Body of pancreas (tissue), 4 donors: ENCODE measurements at regions not wholly inside any gene's neighbourhood (a gene's known extent, or its start where the extent isn't known, plus 50 kb on each side); places are given as distances from the start of the nearest gene placed in this dataset.

ENCODE experiments used
- ATAC-seq: fragments of 150-250 bp; one replicate; pipeline ENCODE4 v1.9.1; 2016
- DNase-seq, 4 donors: peaks; one replicate each; pipeline ENCODE4 v3.0.0-alpha.2; 2019
- H3K27ac ChIP-seq, 4 donors: fragments of 200-600 bp; sonication (generic); 1 replicate in 3 of 4; 2 replicates in 1 of 4; pipeline versions ENCODE4 v1.5.1 to v1.6.1; 2016 to 2019; ENCODE audit warnings: mild to moderate bottlenecking in 1 of 4, mixed read lengths in 1 of 4, moderate library complexity in 1 of 4
- H3K27me3 ChIP-seq, 2 donors: fragments of 200-600 bp; sonication (generic); one replicate each; pipeline ENCODE4 v1.6.0; 2016; ENCODE audit warnings: mild to moderate bottlenecking in 1 of 2
- H3K36me3 ChIP-seq, 2 donors: fragments of 200-600 bp; sonication (generic); replicated peaks in 1 of 2; 2 replicates each; pipeline ENCODE4 v1.5.1; 2016; ENCODE audit warnings: low read depth in 2 of 2; ENCODE audit not compliant: insufficient read depth in 1 of 2
- H3K4me1 ChIP-seq: fragments of 200-600 bp; sonication (generic); one replicate; pipeline ENCODE4 v1.6.0; 2016
- H3K4me3 ChIP-seq, 2 donors: fragments of 200-600 bp; sonication (generic); 1 replicate in 1 of 2; 2 replicates in 1 of 2; pipeline ENCODE4 v1.5.1; 2016 to 2019
- H3K9me3 ChIP-seq, 3 donors: fragments of 200-600 bp; sonication (generic); 1 replicate in 2 of 3; 2 replicates in 1 of 3; pipeline ENCODE4 v1.5.1; 2016
- POLR2A ChIP-seq, 3 donors: fragments of 450-650 bp; IDR thresholded peaks; one replicate each; pipeline ENCODE4 v1.6.1; 2016; ENCODE audit warnings: antibody characterized with exemption in 3 of 3, mild to moderate bottlenecking in 2 of 3
- WGBS, 2 donors: methylation state at CpG; one replicate each; pipeline ENCODE4 v1.1.5; 2017; 5-methylcytosine and 5-hydroxymethylcytosine counted together
- intact Hi-C: fragments of 100-400 bp; cut with DNase I; formaldehyde crosslinking; loops from one replicate; pipeline ENCODE4 v1.15.1; 2023
- TF ChIP-seq, protein P1 (sequence below), 7 experiments: fragments of 450-650 bp in 4 of 7; fragments of 200-600 bp in 3 of 7; sonication (generic) in 3 of 7; IDR thresholded peaks; one replicate each; pipeline ENCODE4 v1.5.1; 2016 to 2019; ENCODE audit warnings: antibody characterized with exemption in 7 of 7

DNA sequence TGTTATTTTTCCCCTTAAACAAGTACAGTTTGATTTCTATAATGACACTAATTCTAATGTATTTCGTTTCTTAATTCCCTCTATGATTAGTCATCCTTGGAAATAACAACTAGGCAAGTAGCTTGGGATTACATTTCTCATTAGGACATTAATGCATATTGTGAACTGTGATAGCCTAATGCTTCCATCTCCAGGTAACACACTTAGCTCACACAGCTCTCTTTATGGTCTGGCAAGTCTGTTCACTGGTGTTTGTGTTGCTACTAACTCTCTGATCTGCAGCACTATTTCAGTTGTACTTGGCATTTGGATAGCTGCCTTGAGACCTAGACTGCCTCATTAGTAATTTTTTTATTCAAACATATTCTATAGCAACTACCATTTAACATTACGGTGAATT lies 853.2 kb downstream of the SORCS3 start:
- 67 to 77% methylated on average over 2 of the region's 2 CpGs for WGBS, 2 donors
- ATAC-seq, result no peak
- TF ChIP-seq, protein P1, sequence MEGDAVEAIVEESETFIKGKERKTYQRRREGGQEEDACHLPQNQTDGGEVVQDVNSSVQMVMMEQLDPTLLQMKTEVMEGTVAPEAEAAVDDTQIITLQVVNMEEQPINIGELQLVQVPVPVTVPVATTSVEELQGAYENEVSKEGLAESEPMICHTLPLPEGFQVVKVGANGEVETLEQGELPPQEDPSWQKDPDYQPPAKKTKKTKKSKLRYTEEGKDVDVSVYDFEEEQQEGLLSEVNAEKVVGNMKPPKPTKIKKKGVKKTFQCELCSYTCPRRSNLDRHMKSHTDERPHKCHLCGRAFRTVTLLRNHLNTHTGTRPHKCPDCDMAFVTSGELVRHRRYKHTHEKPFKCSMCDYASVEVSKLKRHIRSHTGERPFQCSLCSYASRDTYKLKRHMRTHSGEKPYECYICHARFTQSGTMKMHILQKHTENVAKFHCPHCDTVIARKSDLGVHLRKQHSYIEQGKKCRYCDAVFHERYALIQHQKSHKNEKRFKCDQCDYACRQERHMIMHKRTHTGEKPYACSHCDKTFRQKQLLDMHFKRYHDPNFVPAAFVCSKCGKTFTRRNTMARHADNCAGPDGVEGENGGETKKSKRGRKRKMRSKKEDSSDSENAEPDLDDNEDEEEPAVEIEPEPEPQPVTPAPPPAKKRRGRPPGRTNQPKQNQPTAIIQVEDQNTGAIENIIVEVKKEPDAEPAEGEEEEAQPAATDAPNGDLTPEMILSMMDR (IDR thresholded peaks at IDR 0.05), result no peak
- no peak for TF ChIP-seq POLR2A (IDR thresholded peaks at IDR 0.05)
- no peaks in the 10 kb centered on the region for H3K27me3 ChIP-seq
- H3K9me3 ChIP-seq, result no peaks in the 10 kb centered on the region
- intact Hi-C loops, result no loop called here
- H3K27ac ChIP-seq, result no peak overlapping the region
- H3K4me3 ChIP-seq, result no peak overlapping the region
- DNase-seq, result no peak
- no peaks in the 10 kb centered on the region for H3K36me3 ChIP-seq
- H3K4me1 ChIP-seq, result no peaks in the 10 kb centered on the region

DNA sequence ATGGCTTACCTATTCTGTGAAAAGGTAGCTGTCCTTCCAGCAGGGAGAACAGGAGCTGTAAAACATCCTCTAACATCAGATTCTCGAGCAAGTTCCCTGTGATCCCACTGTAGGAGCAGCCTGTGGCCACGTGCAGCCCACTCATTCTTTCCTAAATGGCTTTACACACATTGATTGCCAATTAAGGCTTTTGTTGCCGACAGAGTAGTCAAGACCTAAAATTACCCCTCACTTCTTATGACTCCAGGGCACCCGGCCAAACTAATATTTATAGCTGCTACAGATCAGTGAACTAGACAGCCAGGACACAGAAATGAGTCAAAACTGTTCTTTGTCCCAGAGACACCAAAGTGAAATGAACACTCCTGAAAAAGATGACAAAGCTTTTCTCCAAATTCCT lies 832.1 kb downstream of the SORCS3 start:
- Histone ChIP-seq H3K9me3 (no peaks in the 10 kb centered on the region), H3K36me3 (no peaks in the 10 kb centered on the region), H3K4me3 (no peak overlapping the region), H3K4me1 (no peaks in the 10 kb centered on the region), H3K27ac (no peak overlapping the region), H3K27me3 (no peaks in the 10 kb centered on the region)
- WGBS, 2 donors, result 32 to 34% methylated on average over 4 of the region's 4 CpGs
- ATAC-seq (no peak), DNase-seq (no peak)
- intact Hi-C loops, result no loop called here
- no peak for TF ChIP-seq POLR2A (IDR thresholded peaks at IDR 0.05)
- TF ChIP-seq, protein P1 (IDR thresholded peaks at IDR 0.05), result no peak

DNA sequence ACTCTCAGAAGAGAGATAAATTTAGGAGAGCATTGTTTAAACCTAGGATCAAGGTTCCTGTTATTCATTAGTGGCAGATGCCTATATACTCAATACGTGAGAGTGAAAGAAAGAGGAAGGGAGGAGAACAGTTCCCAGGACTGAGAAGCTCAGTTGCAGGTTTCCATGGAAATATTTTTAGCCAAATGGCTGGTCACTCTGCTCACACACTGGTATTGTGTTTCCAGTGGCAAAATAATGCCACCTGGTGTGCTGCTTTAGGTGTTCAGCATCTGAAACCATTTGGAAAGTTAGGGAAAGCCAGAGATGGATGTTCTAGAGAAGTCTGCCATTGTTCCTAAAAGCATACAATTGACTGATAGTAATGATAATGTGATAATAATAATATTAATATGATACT lies 827.7 kb downstream of the SORCS3 start:
- TF ChIP-seq, protein P1 (IDR thresholded peaks at IDR 0.05), result no peak
- TF ChIP-seq POLR2A (IDR thresholded peaks at IDR 0.05), result no peak
- H3K4me1 ChIP-seq, result no peaks in the 10 kb centered on the region
- H3K36me3 ChIP-seq, result no peaks in the 10 kb centered on the region
- no peaks in the 10 kb centered on the region for H3K9me3 ChIP-seq
- ATAC-seq, result no peak
- no peak overlapping the region for H3K4me3 ChIP-seq
- no peaks in the 10 kb centered on the region for H3K27me3 ChIP-seq
- no peak for DNase-seq
- intact Hi-C loops, result no loop called here
- WGBS, 2 donors, result 42 to 47% methylated on average over 1 of the region's 1 CpG
- no peak overlapping the region for H3K27ac ChIP-seq

DNA sequence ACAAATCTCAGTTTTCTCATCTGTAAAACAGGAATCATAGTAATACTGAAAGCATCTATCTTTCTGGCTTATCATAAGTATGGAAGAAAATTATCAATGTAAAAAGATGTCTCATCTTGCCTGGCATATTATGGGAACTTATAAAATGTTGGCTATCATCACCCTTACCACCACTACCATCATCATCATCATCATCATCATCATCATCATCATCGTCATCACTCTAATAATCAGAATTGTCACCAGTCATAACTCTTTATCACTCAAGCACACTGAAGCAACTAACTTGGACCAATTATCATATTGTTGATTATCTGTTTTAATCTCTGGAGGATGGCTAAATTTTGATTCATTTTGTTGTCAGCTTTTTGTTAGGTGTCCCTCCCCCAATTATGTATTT lies 825.4 kb downstream of the SORCS3 start:
- H3K9me3 ChIP-seq, result no peaks in the 10 kb centered on the region
- 87 to 88% methylated on average over 1 of the region's 1 CpG for WGBS, 2 donors

DNA sequence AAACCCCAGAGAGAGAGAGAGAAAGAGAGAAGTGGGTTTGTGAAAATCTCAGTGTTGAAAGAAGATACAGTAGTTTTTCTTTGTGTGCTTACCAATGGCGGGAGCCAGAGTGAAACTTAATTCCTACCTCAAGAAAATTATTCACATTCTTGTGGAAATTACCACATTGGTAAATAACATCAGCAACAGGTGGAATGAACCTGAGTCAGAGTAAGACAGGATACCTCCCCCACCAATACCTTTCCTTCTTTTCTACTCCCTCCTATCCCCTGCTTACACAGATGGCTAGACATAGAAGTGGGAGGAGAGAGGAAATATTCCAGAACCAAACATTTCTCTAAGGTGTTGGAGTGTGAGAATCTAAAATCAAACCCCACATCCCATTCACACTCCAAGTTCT lies 793.9 kb downstream of the SORCS3 start:
- Histone ChIP-seq H3K36me3 (no peaks in the 10 kb centered on the region), H3K4me1 (no peaks in the 10 kb centered on the region), H3K27ac (no peak overlapping the region), H3K27me3 (no peaks in the 10 kb centered on the region), H3K4me3 (no peak overlapping the region), H3K9me3 (no peaks in the 10 kb centered on the region)
- ATAC-seq, result no peak
- no peak for DNase-seq
- no peak for TF ChIP-seq POLR2A (IDR thresholded peaks at IDR 0.05)
- TF ChIP-seq, protein P1 (IDR thresholded peaks at IDR 0.05), result no peak
- 71 to 79% methylated on average over 1 of the region's 1 CpG for WGBS, 2 donors
- intact Hi-C loops, result no loop called here

More for the DNA sequence above, 825.4 kb downstream of the SORCS3 start:
- Histone ChIP-seq H3K36me3 (no peaks in the 10 kb centered on the region), H3K27me3 (no peaks in the 10 kb centered on the region), H3K4me3 (no peak overlapping the region), H3K4me1 (no peaks in the 10 kb centered on the region), H3K27ac (no peak overlapping the region)
- intact Hi-C loops, result no loop called here
- no peak for ATAC-seq
- TF ChIP-seq POLR2A (IDR thresholded peaks at IDR 0.05), result no peak
- TF ChIP-seq, protein P1 (IDR thresholded peaks at IDR 0.05), result no peak
- no peak for DNase-seq
